Keratinocyte (primary cell): ENCODE measurements at regions not wholly inside any gene's neighbourhood (a gene's known extent, or its start where the extent isn't known, plus 50 kb on each side); places are given as distances from the start of the nearest gene placed in this dataset.

Source experiments
- CTCF ChIP-seq, 3 experiments: IDR thresholded peaks in 1 of 3; conservative IDR thresholded peaks in 1 of 3; optimal IDR thresholded peaks in 1 of 3; 2 replicates in 2 of 3; 3 replicates in 1 of 3; pipeline versions ENCODE3 to v1.5.1; 2011; ENCODE audit warnings: low read length in 3 of 3, mild to moderate bottlenecking in 3 of 3, moderate library complexity in 2 of 3, control low read depth in 1 of 3, inconsistent platforms in 1 of 3; ENCODE audit not compliant: insufficient read depth in 2 of 3; ENCODE audit errors: extremely low read depth in 1 of 3
- EZH2 ChIP-seq: IDR thresholded peaks from one replicate; pipeline ENCODE4 v1.6.1; 2012; ENCODE audit warnings: inconsistent platforms, mild to moderate bottlenecking, low read length, moderate library complexity

GRCh38 chr4:58723954-58724353 is 1613.8 kb upstream of the IGFBP7 start:
- TF ChIP-seq CTCF (optimal IDR thresholded peaks at IDR 0.05 in 1 of 3, IDR thresholded peaks at IDR 0.05 in 1 of 3, conservative IDR thresholded peaks at IDR 0.05 in 1 of 3; ENCODE audit: extremely low read depth in 1 of 3, insufficient read depth in 2 of 3, low read length in 3 of 3) (no peak), EZH2 (no peak)
